Right lobe of liver (tissue), 6 donors: ENCODE measurements at regions not wholly inside any gene's neighbourhood (a gene's known extent, or its start where the extent isn't known, plus 50 kb on each side); places are given as distances from the start of the nearest gene placed in this dataset.

Experiments used
- ATAC-seq, 4 donors: fragments of 200-7000 bp; cut with Tn5 transposase; one replicate each; pipeline ENCODE4 v1.9.1; 2020; ENCODE audit warnings: mild to moderate bottlenecking in 4 of 4, moderate library complexity in 4 of 4
- DNase-seq, 3 donors: peaks; one replicate each; pipeline ENCODE4 v3.0.0-alpha.2; 2020
- H3K27ac ChIP-seq, 3 donors: fragments of 200-600 bp; one replicate each; pipeline ENCODE4 v1.8.0; 2022
- H3K27me3 ChIP-seq, 2 donors: fragments of 200-600 bp; one replicate each; pipeline ENCODE4 v1.8.0; 2022
- H3K36me3 ChIP-seq, 4 donors: fragments of 200-600 bp; sonication (generic) in 1 of 4; one replicate each; pipeline versions ENCODE4 v1.5.1 to v1.8.0; 2017 to 2022; ENCODE audit warnings: control low read depth in 1 of 4
- H3K4me1 ChIP-seq, 4 donors: fragments of 200-600 bp; sonication (generic) in 1 of 4; one replicate each; pipeline versions ENCODE4 v1.5.1 to v1.8.0; 2017 to 2022; ENCODE audit warnings: control low read depth in 1 of 4
- H3K4me3 ChIP-seq, 3 donors: fragments of 200-600 bp; one replicate each; pipeline ENCODE4 v1.8.0; 2022
- H3K9me3 ChIP-seq, 4 donors: fragments of 200-600 bp; sonication (generic) in 1 of 4; one replicate each; pipeline versions ENCODE4 v1.5.1 to v1.8.0; 2017 to 2022; ENCODE audit warnings: control low read depth in 1 of 4
- CTCF ChIP-seq, 4 donors: fragments of 200-600 bp in 3 of 4; fragments of 450-650 bp in 1 of 4; IDR thresholded peaks; one replicate each; pipeline versions ENCODE4 v1.5.1 to v1.8.0; 2016 to 2022; ENCODE audit warnings: antibody characterized with exemption in 4 of 4, mild to moderate bottlenecking in 2 of 4
- POLR2A ChIP-seq: fragments of 450-650 bp; IDR thresholded peaks from one replicate; pipeline ENCODE4 v1.6.1; 2017; ENCODE audit warnings: antibody characterized with exemption, mild to moderate bottlenecking
- WGBS: methylation state at CpG from one replicate; pipeline ENCODE4 v1.1.6; 2018; ENCODE audit warnings: low coverage, low lambda C conversion rate; ENCODE audit not compliant: insufficient coverage; ENCODE audit errors: missing lambda C conversion rate; 5-methylcytosine and 5-hydroxymethylcytosine counted together
- intact Hi-C, 2 donors: fragments of 100-400 bp; cut with DNase I; formaldehyde crosslinking; loops; one replicate each; pipeline versions ENCODE4 v1.11.2 to v1.14.1; 2022
- small RNA-seq, 2 experiments: library from RNA; depleted of rRNA; stranded (forward); fragments of <200 nt; gene quantifications; one replicate each; pipeline ENCODE3, GENCODE V24; 2016
- donor health status: DM: no; HTN: yes; CAD: no.
- donor health status: DM: no; HTN: no; CAD: no.
- donor health status: DM: no; HTN: no; CAD: no.
- donor health status: DM: no; HTN: yes; CAD: no.
- donor health status: DM: no; HTN: yes; CAD: no.

- Histone ChIP-seq H3K4me3 (no peak overlapping the region), H3K9me3 (no peaks in the 10 kb centered on the region), H3K27me3 (no peaks in the 10 kb centered on the region), H3K36me3 (no peaks in the 10 kb centered on the region), H3K27ac (no peak overlapping the region), H3K4me1 (peaks cover 0 to 22% (median 10%) of the 10 kb centered on the region in 4 donors)
- peak in 1 of 4 donors; percentile 18 for ATAC-seq
- 60% methylated on average over 2 of the region's 2 CpGs for WGBS
- TF ChIP-seq POLR2A (no peak), CTCF (IDR thresholded peaks at IDR 0.05) (no peak)
- no peak for DNase-seq
- intact Hi-C loops, result no loop called here
These were observed 59.0 kb upstream of the SALL1 start for GRCh38 chr16:51210087-51210486.

- no peaks in the 10 kb centered on the region for H3K9me3 ChIP-seq
- H3K36me3 ChIP-seq, result no peaks in the 10 kb centered on the region
- H3K27ac ChIP-seq, result no peak overlapping the region
- H3K4me1 ChIP-seq, result no peaks in the 10 kb centered on the region
- ATAC-seq (no peak), DNase-seq (no peak)
- H3K4me3 ChIP-seq, result no peak overlapping the region
- no peaks in the 10 kb centered on the region for H3K27me3 ChIP-seq
- TF ChIP-seq POLR2A (no peak), CTCF (IDR thresholded peaks at IDR 0.05) (no peak)
- intact Hi-C loops, result no loop called here
These were observed 50.5 kb upstream of the SALL1 start for GRCh38 chr16:51201604-51202003.

Small RNA genes in the stretch of these regions (small RNA-seq; reads per million reads assigned to genes)
- gene AC137527.1, result 0 reads per million in 2 experiments
